Caco-2 (cell line): ENCODE measurements at regions not wholly inside any gene's neighbourhood (a gene's known extent, or its start where the extent isn't known, plus 50 kb on each side); places are given as distances from the start of the nearest gene placed in this dataset.

ENCODE experiments used
- BruUV-seq: library from RNA; stranded (reverse); fragments of 400-500 nt; replicated peaks from 2 replicates; lab custom pipeline; 2021; lab: Mats Ljungman, UMichigan
- CTCF ChIA-PET: fragments of 300-600 bp; sonication (Branson Sonifier 250); formaldehyde crosslinking; loops from one replicate; lab custom pipeline; 2022; ENCODE audit warnings: antibody characterized with exemption; lab: Charles Lee
- POLR2A ChIA-PET: fragments of 300-600 bp; sonication (Branson Sonifier 250); formaldehyde crosslinking; loops from one replicate; lab custom pipeline; 2022; ENCODE audit warnings: antibody characterized with exemption; lab: Charles Lee
- DNase-seq, 2 experiments: peaks; one replicate each; pipeline versions ENCODE4 v3.0.0 to v3.0.0-alpha.2; 2020 to 2022
- H3K27me3 ChIP-seq: replicated peaks from 2 replicates; pipeline ENCODE4 v1.6.0; 2011; ENCODE audit warnings: low read length; ENCODE audit not compliant: control insufficient read depth, insufficient read depth
- H3K36me3 ChIP-seq: 2 replicates; pipeline ENCODE4 v1.5.1; 2011; ENCODE audit warnings: low read length; ENCODE audit not compliant: control insufficient read depth, insufficient read depth
- H3K4me1 ChIP-seq: fragments of 250-450 bp; sonication (Bioruptor Pico); 2 replicates; pipeline ENCODE4 v1.5.1; 2020; ENCODE audit warnings: mild to moderate bottlenecking
- H3K4me3 ChIP-seq: 2 replicates; pipeline ENCODE4 v1.5.1; 2011; ENCODE audit warnings: low read depth, mild to moderate bottlenecking, control low read depth, low read length
- H3K9me3 ChIP-seq: fragments of 250-450 bp; sonication (Bioruptor Pico); 2 replicates; pipeline ENCODE4 v1.5.1; 2020; ENCODE audit warnings: mild to moderate bottlenecking, moderate library complexity
- H3K27ac Mint-ChIP-seq: one replicate; pipeline ENCODE4 v1.8.0; 2022; ENCODE audit warnings: mixed read lengths; ENCODE audit not compliant: unreplicated experiment
- H3K27me3 Mint-ChIP-seq: one replicate; pipeline ENCODE4 v1.8.0; 2022; ENCODE audit warnings: mixed read lengths; ENCODE audit not compliant: insufficient read depth, unreplicated experiment
- H3K36me3 Mint-ChIP-seq: one replicate; pipeline ENCODE4 v1.8.0; 2022; ENCODE audit warnings: mild to moderate bottlenecking, mixed read lengths; ENCODE audit not compliant: insufficient read depth, unreplicated experiment
- H3K4me1 Mint-ChIP-seq: one replicate; pipeline ENCODE4 v1.8.0; 2022; ENCODE audit warnings: low read depth, mixed read lengths; ENCODE audit not compliant: unreplicated experiment
- H3K4me3 Mint-ChIP-seq: one replicate; pipeline ENCODE4 v1.8.0; 2022; ENCODE audit warnings: mild to moderate bottlenecking, moderate library complexity, mixed read lengths; ENCODE audit not compliant: unreplicated experiment
- H3K9me3 Mint-ChIP-seq: one replicate; pipeline ENCODE4 v1.8.0; 2022; ENCODE audit warnings: mixed read lengths; ENCODE audit not compliant: unreplicated experiment
- intact Hi-C: fragments of 100-400 bp; cut with micrococcal nuclease; formaldehyde crosslinking; loops from one replicate; pipeline ENCODE4 v1.10.0; 2022; ENCODE audit not compliant: unreplicated experiment
- TF ChIP-seq, protein P1 (sequence below), 2 experiments: fragments of 200-600 bp in 1 of 2; IDR thresholded peaks; 1 replicate in 1 of 2; 2 replicates in 1 of 2; pipeline versions ENCODE4 v1.5.1 to v1.8.0; 2011 to 2022; ENCODE audit warnings: antibody characterized with exemption in 1 of 2, control low read depth in 1 of 2, inconsistent platforms in 1 of 2, low read depth in 1 of 2, low read length in 1 of 2, mild to moderate bottlenecking in 1 of 2, moderate library complexity in 1 of 2; ENCODE audit not compliant: insufficient read depth in 1 of 2, severe bottlenecking in 1 of 2, unreplicated experiment in 1 of 2

DNA sequence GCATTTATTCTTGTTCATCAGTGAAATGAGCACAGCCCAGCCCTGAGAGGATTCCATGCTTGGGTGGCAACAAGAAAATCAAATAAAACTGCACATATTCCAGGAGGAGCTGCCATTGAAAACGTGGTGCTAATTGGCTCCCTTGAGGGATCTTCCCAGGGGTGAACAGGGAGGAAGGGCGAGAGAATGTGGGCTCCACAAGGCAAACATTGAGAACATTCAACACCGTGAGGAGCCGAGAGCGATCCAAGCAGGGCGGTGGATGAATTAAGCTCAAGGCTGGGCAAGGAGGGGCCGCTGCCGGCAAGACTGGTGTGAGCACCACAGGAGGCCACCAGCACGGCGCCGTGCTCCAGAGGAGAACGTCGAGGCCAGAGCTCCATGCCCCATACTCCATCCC is 166.9 kb downstream of the C16orf95 start:
- Histone ChIP-seq H3K4me3 (no peak overlapping the region), H3K36me3 (no peaks in the 10 kb centered on the region), H3K9me3 (peaks cover 3% of the 10 kb centered on the region; the same call in 1 of the 2 replicates), H3K27me3 (no peaks in the 10 kb centered on the region), H3K4me1 (no peaks in the 10 kb centered on the region)
- no TSS peak for BruUV-seq
- Mint-ChIP-seq H3K4me3 (no peak overlapping the region), H3K4me1 (no peaks in the 10 kb centered on the region), H3K9me3 (peaks cover 18% of the 10 kb centered on the region), H3K27ac (no peak overlapping the region), H3K27me3 (peaks cover 5% of the 10 kb centered on the region), H3K36me3 (no peaks in the 10 kb centered on the region)
- intact Hi-C loops = no loop called here
- ChIA-PET POLR2A (no interaction called here), CTCF (interaction anchor here (0.6 kb wide), 1 partner anchor 324 kb away, joined by 3 read pairs; no protein-coding TSS in a partner anchor)
- TF ChIP-seq, protein P1, sequence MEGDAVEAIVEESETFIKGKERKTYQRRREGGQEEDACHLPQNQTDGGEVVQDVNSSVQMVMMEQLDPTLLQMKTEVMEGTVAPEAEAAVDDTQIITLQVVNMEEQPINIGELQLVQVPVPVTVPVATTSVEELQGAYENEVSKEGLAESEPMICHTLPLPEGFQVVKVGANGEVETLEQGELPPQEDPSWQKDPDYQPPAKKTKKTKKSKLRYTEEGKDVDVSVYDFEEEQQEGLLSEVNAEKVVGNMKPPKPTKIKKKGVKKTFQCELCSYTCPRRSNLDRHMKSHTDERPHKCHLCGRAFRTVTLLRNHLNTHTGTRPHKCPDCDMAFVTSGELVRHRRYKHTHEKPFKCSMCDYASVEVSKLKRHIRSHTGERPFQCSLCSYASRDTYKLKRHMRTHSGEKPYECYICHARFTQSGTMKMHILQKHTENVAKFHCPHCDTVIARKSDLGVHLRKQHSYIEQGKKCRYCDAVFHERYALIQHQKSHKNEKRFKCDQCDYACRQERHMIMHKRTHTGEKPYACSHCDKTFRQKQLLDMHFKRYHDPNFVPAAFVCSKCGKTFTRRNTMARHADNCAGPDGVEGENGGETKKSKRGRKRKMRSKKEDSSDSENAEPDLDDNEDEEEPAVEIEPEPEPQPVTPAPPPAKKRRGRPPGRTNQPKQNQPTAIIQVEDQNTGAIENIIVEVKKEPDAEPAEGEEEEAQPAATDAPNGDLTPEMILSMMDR (IDR thresholded peaks at IDR 0.05; ENCODE audit: insufficient read depth in 1 of 2, low read depth in 1 of 2, low read length in 1 of 2, severe bottlenecking in 1 of 2, unreplicated experiment in 1 of 2) = no peak
- no peak for DNase-seq

DNA sequence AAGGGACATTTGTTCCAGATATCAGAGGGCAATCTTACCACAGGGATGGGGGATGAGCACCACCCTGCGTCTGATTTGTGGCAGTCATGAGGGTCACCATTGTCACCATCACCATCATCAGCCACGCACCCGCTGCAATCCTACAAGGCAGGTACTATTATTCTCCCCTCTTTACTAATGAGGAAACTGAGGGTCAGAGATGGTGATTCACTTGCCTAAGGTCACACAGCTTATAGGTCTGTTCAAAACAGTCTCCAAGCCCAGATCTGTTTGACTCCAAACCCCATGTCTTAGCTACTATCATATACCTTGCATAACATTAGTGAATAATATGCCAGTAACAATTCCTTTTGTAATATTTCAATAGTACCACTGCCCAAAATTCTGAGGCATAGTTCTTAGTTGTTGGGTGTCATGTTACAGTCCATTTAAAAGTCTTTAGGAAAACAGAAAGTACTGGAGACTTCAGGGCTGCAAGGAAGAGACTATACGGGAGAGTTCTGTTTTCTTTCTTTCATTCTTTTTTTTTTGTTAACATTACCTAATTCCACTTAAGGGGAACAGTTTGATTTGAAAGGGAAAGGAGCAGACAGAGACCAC is 166.4 kb downstream of the C16orf95 start:
- CTCF ChIA-PET = interaction anchor here (0.6 kb wide), 1 partner anchor 325 kb away, joined by 3 read pairs; no protein-coding TSS in a partner anchor
- TF ChIP-seq, protein P1 (IDR thresholded peaks at IDR 0.05; ENCODE audit: insufficient read depth in 1 of 2, low read depth in 1 of 2, low read length in 1 of 2, severe bottlenecking in 1 of 2, unreplicated experiment in 1 of 2) = no peak
- Histone ChIP-seq H3K27me3 (no peaks in the 10 kb centered on the region), H3K4me1 (no peaks in the 10 kb centered on the region), H3K36me3 (no peaks in the 10 kb centered on the region), H3K4me3 (no peak overlapping the region), H3K9me3 (peaks cover 3% of the 10 kb centered on the region; the same call in 1 of the 2 replicates)
- intact Hi-C loops = no loop called here
- no peak for DNase-seq
- Mint-ChIP-seq H3K9me3 (peaks cover 18% of the 10 kb centered on the region), H3K36me3 (no peaks in the 10 kb centered on the region), H3K4me1 (no peaks in the 10 kb centered on the region), H3K27ac (no peak overlapping the region), H3K4me3 (no peak overlapping the region), H3K27me3 (peaks cover 5% of the 10 kb centered on the region)
- POLR2A ChIA-PET = no interaction called here
- BruUV-seq = no TSS peak

DNA sequence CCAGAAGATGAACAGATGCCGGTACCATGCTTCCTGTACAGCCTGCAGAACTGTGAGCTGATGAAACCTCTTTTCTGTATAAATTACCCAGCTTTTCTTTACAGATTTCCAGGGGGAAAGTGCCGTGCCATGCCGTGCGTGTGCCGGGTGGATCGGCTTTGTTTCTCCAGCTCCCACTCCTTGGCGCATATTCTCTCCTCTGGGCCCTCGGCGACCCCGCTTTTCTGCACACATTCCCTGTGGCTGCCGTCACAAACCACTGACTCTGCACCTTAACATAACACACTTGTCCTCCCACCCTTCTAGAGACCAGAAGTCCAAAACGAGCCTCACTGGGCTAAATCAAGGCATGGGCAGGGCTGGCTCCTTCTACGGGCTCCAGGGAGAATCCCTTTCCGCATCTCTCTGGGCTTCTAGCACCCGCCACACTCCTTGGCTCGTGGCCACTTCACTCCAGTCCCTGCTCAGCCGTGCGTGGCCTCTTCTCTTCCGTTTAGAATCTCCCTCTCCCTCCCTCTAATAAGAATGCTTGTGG is 164.9 kb downstream of the C16orf95 start:
- Histone ChIP-seq H3K36me3 (no peaks in the 10 kb centered on the region), H3K4me1 (no peaks in the 10 kb centered on the region), H3K4me3 (no peak overlapping the region), H3K27me3 (no peaks in the 10 kb centered on the region), H3K9me3 (peaks cover 3% of the 10 kb centered on the region; the same call in 1 of the 2 replicates)
- no peak for DNase-seq
- Mint-ChIP-seq H3K4me3 (no peak overlapping the region), H3K4me1 (no peaks in the 10 kb centered on the region), H3K27ac (no peak overlapping the region), H3K27me3 (peaks cover 5% of the 10 kb centered on the region), H3K36me3 (no peaks in the 10 kb centered on the region), H3K9me3 (peaks cover 18% of the 10 kb centered on the region)
- ChIA-PET CTCF (no interaction called here), POLR2A (interaction anchor here (0.7 kb wide), 1 partner anchor 17 kb away, joined by 3 read pairs; no protein-coding TSS in a partner anchor)
- intact Hi-C loops = no loop called here
- TF ChIP-seq, protein P1 (IDR thresholded peaks at IDR 0.05; ENCODE audit: insufficient read depth in 1 of 2, low read depth in 1 of 2, low read length in 1 of 2, severe bottlenecking in 1 of 2, unreplicated experiment in 1 of 2) = no peak
- no TSS peak for BruUV-seq
